Common myeloid progenitor, CD34-positive (primary cell): ENCODE measurements at regions not wholly inside any gene's neighbourhood (a gene's known extent, or its start where the extent isn't known, plus 50 kb on each side); places are given as distances from the start of the nearest gene placed in this dataset.
A peak's percentile ranks its signal among the peaks of the same experiment; 100 is the strongest.

Experiments used
- CTCF ChIA-PET: fragments of 350-600 bp; sonication (Branson Sonifier 250); formaldehyde crosslinking; loops from one replicate; lab custom pipeline; 2021; ENCODE audit warnings: antibody characterized with exemption; lab: Charles Lee
- POLR2A ChIA-PET: fragments of 350-600 bp; sonication (Branson Sonifier 250); formaldehyde crosslinking; loops from one replicate; lab custom pipeline; 2021; ENCODE audit warnings: antibody characterized with exemption; lab: Charles Lee
- DNase-seq, 3 donors: peaks; one replicate each; pipeline versions ENCODE4 v3.0.0 to v3.0.0-alpha.2; 2013
- H3K27ac ChIP-seq, 2 experiments: 1 replicate in 1 of 2; 2 replicates in 1 of 2; pipeline ENCODE4 v1.7.0; 2013; ENCODE audit warnings: inconsistent platforms in 2 of 2, low read length in 2 of 2, mild to moderate bottlenecking in 2 of 2, low read depth in 1 of 2, moderate library complexity in 1 of 2; ENCODE audit not compliant: severe bottlenecking in 2 of 2, insufficient read depth in 1 of 2, poor library complexity in 1 of 2
- H3K27me3 ChIP-seq, 5 experiments: replicated peaks in 2 of 5; 1 replicate in 3 of 5; 2 replicates in 2 of 5; pipeline versions ENCODE4 v1.6.1 to v1.7.0; 2013; ENCODE audit warnings: low read length in 4 of 5, mild to moderate bottlenecking in 2 of 5, moderate library complexity in 2 of 5, inconsistent platforms in 1 of 5; ENCODE audit not compliant: insufficient read depth in 5 of 5, control insufficient read depth in 4 of 5
- H3K36me3 ChIP-seq, 4 experiments: 1 replicate in 2 of 4; 2 replicates in 2 of 4; pipeline versions ENCODE4 v1.6.1 to v1.7.0; 2013; ENCODE audit warnings: low read length in 3 of 4, control low read depth in 1 of 4, mild to moderate bottlenecking in 1 of 4; ENCODE audit not compliant: control insufficient read depth in 4 of 4, insufficient read depth in 4 of 4
- H3K4me1 ChIP-seq, 4 experiments: 1 replicate in 3 of 4; 2 replicates in 1 of 4; pipeline versions ENCODE4 v1.6.1 to v1.7.1; 2013; ENCODE audit warnings: low read length in 3 of 4, mild to moderate bottlenecking in 3 of 4, control low read depth in 1 of 4, inconsistent platforms in 1 of 4, moderate library complexity in 1 of 4; ENCODE audit not compliant: control insufficient read depth in 4 of 4, insufficient read depth in 4 of 4; ENCODE audit errors: control extremely low read depth in 1 of 4
- H3K4me3 ChIP-seq, 7 experiments: 1 replicate in 4 of 7; 2 replicates in 3 of 7; pipeline versions ENCODE4 v1.5.1 to v1.7.0; 2013; ENCODE audit warnings: mild to moderate bottlenecking in 7 of 7, low read length in 6 of 7, moderate library complexity in 6 of 7, inconsistent platforms in 2 of 7, low read depth in 2 of 7, control low read depth in 1 of 7; ENCODE audit not compliant: insufficient read depth in 4 of 7, control insufficient read depth in 1 of 7; ENCODE audit errors: extremely low read depth in 1 of 7
- H3K9me3 ChIP-seq, 5 experiments: 1 replicate in 4 of 5; 2 replicates in 1 of 5; pipeline versions ENCODE4 v1.6.1 to v1.7.1; 2013; ENCODE audit warnings: low read length in 4 of 5, mild to moderate bottlenecking in 2 of 5, inconsistent platforms in 1 of 5, low read depth in 1 of 5, moderate library complexity in 1 of 5; ENCODE audit not compliant: control insufficient read depth in 4 of 5, insufficient read depth in 2 of 5; ENCODE audit errors: control extremely low read depth in 1 of 5
- WGBS: methylation state at CpG from one replicate; pipeline ENCODE4 v1.1.5; 2013; ENCODE audit not compliant: insufficient coverage; 5-methylcytosine and 5-hydroxymethylcytosine counted together

- Histone ChIP-seq H3K4me3 (no peak overlapping the region), H3K9me3 (no peaks in the 10 kb centered on the region), H3K27ac (no peak overlapping the region), H3K36me3 (no peaks in the 10 kb centered on the region), H3K27me3 (no peaks in the 10 kb centered on the region), H3K4me1 (peaks cover 0 to 4% (median 0%) of the 10 kb centered on the region in 4 experiments)
- 72% methylated on average over 5 of the region's 7 CpGs for WGBS
- POLR2A ChIA-PET: interaction anchor here (0.7 kb wide), 1 partner anchor 561 kb away, joined by 4 read pairs; no protein-coding TSS in a partner anchor
- CTCF ChIA-PET: interaction anchor here (1.3 to 1.5 kb wide), 2 partner anchors 12 to 49 kb away, joined by 4 read pairs; no protein-coding TSS in a partner anchor
- no peak for DNase-seq
These were observed 156.6 kb downstream of the SMAD6 start for GRCh38 chr15:66858423-66859207.

DNA sequence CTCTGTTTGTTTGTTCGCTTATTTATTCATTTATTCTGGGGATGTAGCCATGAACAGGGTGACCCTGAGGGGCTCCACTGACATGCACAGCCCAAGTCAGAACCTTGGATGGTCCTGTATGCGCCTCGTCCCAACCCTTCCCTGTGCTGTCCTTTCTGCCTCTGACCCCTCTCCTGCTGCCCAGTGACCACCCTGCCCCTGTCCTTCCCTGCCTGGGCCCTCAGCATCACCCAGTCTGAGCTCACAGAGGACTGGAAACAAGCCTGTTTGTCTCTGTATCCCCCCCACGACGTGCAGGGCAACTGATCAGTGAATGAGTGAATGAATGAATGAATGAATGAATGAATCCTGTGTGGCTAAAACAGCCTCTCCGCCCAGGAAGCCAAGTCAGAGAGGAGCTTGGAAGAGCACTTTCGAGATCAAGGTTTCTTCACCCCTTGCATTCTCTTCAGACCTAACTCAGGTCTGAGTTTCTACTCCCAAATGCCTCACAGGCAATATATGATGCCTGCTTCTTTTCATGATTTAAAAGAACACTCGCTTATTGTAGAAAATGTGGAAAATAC is 157.7 kb downstream of the SMAD6 start:
- DNase-seq: no peak
- ChIA-PET CTCF (interaction anchor here (1.5 kb wide), 1 partner anchor 13 kb away, joined by 4 read pairs; no protein-coding TSS in a partner anchor), POLR2A (no interaction called here)
- Histone ChIP-seq H3K9me3 (no peaks in the 10 kb centered on the region), H3K4me1 (peaks cover 0 to 4% (median 0%) of the 10 kb centered on the region in 4 experiments), H3K27me3 (no peaks in the 10 kb centered on the region), H3K27ac (no peak overlapping the region), H3K4me3 (no peak overlapping the region), H3K36me3 (no peaks in the 10 kb centered on the region)
- 92% methylated on average over 4 of the region's 8 CpGs for WGBS

GRCh38 chr15:66860844-66861243 is 158.8 kb downstream of the SMAD6 start:
- ChIA-PET POLR2A (no interaction called here), CTCF (interaction anchor here (1.0 to 2.4 kb wide), 2 partner anchors 10 to 157 kb away, joined by 3 to 28 read pairs; no protein-coding TSS in a partner anchor)
- H3K4me1 ChIP-seq: peaks cover 0 to 4% (median 2%) of the 10 kb centered on the region in 4 experiments
- DNase-seq: no peak
- WGBS: 94% methylated on average over 2 of the region's 3 CpGs
- H3K9me3 ChIP-seq: no peaks in the 10 kb centered on the region
- no peaks in the 10 kb centered on the region for H3K27me3 ChIP-seq
- H3K4me3 ChIP-seq: no peak overlapping the region
- no peaks in the 10 kb centered on the region for H3K36me3 ChIP-seq
- no peak overlapping the region for H3K27ac ChIP-seq

- CTCF ChIA-PET: interaction anchor here (0.5 to 2.4 kb wide), 5 partner anchors 11 to 126 kb away, joined by 3 to 28 read pairs (median 4); no protein-coding TSS in a partner anchor
- WGBS: 96% methylated on average over 8 of the region's 10 CpGs
- no peak overlapping the region for H3K4me3 ChIP-seq
- H3K27ac ChIP-seq: no peak overlapping the region
- peaks cover 0 to 13% (median 11%) of the 10 kb centered on the region in 4 experiments for H3K4me1 ChIP-seq
- no peaks in the 10 kb centered on the region for H3K9me3 ChIP-seq
- DNase-seq: no peak
- H3K36me3 ChIP-seq: no peaks in the 10 kb centered on the region
- POLR2A ChIA-PET: no interaction called here
- no peaks in the 10 kb centered on the region for H3K27me3 ChIP-seq
These were observed 160.3 kb downstream of the SMAD6 start for GRCh38 chr15:66862111-66862939.

- H3K27me3 ChIP-seq: no peaks in the 10 kb centered on the region
- no peaks in the 10 kb centered on the region for H3K36me3 ChIP-seq
- POLR2A ChIA-PET: no interaction called here
- CTCF ChIA-PET: interaction anchor here (0.7 to 2.6 kb wide), 4 partner anchors 11 to 28 kb away, joined by 3 to 11 read pairs (median 4); no protein-coding TSS in a partner anchor
- no peaks in the 10 kb centered on the region for H3K9me3 ChIP-seq
- peaks cover 0 to 13% (median 11%) of the 10 kb centered on the region in 4 experiments for H3K4me1 ChIP-seq
- H3K4me3 ChIP-seq: no peak overlapping the region
- WGBS: 4% methylated on average over 8 of the region's 9 CpGs
- no peak overlapping the region for H3K27ac ChIP-seq
- DNase-seq: peak; percentile 84 to 90 (median 86)
These were observed 160.9 kb downstream of the SMAD6 start for GRCh38 chr15:66862940-66863335.

DNA sequence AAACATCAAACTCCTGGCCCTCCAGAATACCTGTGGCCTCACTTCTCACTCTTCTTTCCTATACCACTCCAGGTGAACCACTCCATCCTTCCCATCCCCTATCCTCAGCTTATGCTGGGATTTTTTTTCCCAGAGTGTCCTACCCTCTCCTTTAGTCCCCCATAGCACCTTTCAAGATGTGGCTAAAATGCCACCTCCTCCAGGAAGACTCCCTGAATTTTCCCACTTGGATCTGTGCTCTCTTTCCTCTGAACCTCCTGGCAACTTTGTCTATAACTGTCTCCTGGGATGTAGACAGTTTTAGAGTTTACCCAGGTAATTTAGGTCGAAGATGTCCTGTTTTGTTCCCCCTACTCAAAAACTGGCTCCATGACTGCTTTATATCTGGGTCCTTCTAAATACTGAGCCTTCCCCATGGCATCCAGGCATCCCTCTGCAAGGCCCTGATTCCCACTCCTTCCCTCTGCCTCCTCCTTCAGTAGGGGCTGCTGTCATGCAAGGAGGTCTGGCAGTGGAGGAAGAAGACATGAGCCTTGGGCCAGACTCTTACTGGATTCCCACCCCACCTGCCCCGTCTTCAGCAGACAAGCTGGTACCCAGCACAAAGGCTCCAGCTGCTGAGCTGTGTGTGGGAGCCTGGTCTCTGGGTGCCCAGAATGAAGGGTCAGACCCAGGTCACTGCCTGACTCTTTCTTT is 161.5 kb downstream of the SMAD6 start:
- no peaks in the 10 kb centered on the region for H3K9me3 ChIP-seq
- no peak for DNase-seq
- H3K36me3 ChIP-seq: no peaks in the 10 kb centered on the region
- POLR2A ChIA-PET: no interaction called here
- peaks cover 0 to 13% (median 11%) of the 10 kb centered on the region in 4 experiments for H3K4me1 ChIP-seq
- 89% methylated on average over 1 of the region's 2 CpGs for WGBS
- H3K4me3 ChIP-seq: no peak overlapping the region
- H3K27me3 ChIP-seq: no peaks in the 10 kb centered on the region
- H3K27ac ChIP-seq: no peak overlapping the region
- CTCF ChIA-PET: interaction anchor here (0.7 to 2.6 kb wide), 6 partner anchors 11 to 253 kb away, joined by 3 to 11 read pairs (median 4); no protein-coding TSS in a partner anchor
